Limb (tissue), 2 donors: ENCODE measurements at regions not wholly inside any gene's neighbourhood (a gene's known extent, or its start where the extent isn't known, plus 50 kb on each side); places are given as distances from the start of the nearest gene placed in this dataset.

ENCODE experiments used
- DNase-seq, 2 donors: peaks; one replicate each; pipeline ENCODE4 v3.0.0-alpha.2; 2016; ENCODE audit errors: extremely low spot score in 2 of 2

GRCh38 chr17:77468897-77469296, 328.1 kb downstream of the SEC14L1 start:
- DNase-seq = no peak

- no peak for DNase-seq
Measured at GRCh38 chr17:77470330-77470786, 329.6 kb downstream of the SEC14L1 start.

- DNase-seq = peak in 1 of 2 donors; percentile 66
Measured at GRCh38 chr17:77470800-77471733, 330.3 kb downstream of the SEC14L1 start.

- DNase-seq = peak; percentile 81 to 86
Measured at GRCh38 chr17:77471984-77472461, 331.3 kb downstream of the SEC14L1 start.

GRCh38 chr17:77472468-77473310, 331.9 kb downstream of the SEC14L1 start:
- no peak for DNase-seq

- DNase-seq = no peak
Measured at GRCh38 chr17:77473615-77474226, 333.0 kb downstream of the SEC14L1 start.

GRCh38 chr17:77474292-77474988, 333.7 kb downstream of the SEC14L1 start:
- no peak for DNase-seq

GRCh38 chr17:77475016-77475976, 334.5 kb downstream of the SEC14L1 start:
- DNase-seq = peak in 1 of 2 donors; percentile 73

- no peak for DNase-seq
Measured at GRCh38 chr17:77476006-77476405, 335.2 kb downstream of the SEC14L1 start.

GRCh38 chr17:77476498-77476897, 335.7 kb downstream of the SEC14L1 start:
- no peak for DNase-seq

- peak; percentile 70 to 79 for DNase-seq
Measured at GRCh38 chr17:77476931-77477805, 336.4 kb downstream of the SEC14L1 start.

GRCh38 chr17:77478281-77478680, 337.5 kb downstream of the SEC14L1 start:
- DNase-seq = no peak

- no peak for DNase-seq
Measured at GRCh38 chr17:77478899-77479298, 338.1 kb downstream of the SEC14L1 start.

GRCh38 chr17:77479372-77480198, 338.8 kb downstream of the SEC14L1 start:
- DNase-seq = peak; percentile 50 to 68

- DNase-seq = no peak
Measured at GRCh38 chr17:77480199-77480508, 339.4 kb downstream of the SEC14L1 start.

- no peak for DNase-seq
Measured at GRCh38 chr17:77480509-77481215, 339.9 kb downstream of the SEC14L1 start.
